NCI-H1694 treated with DMSO at 0.1 percent for 48 hours (cell line): ENCODE measurements at regions not wholly inside any gene's neighbourhood (a gene's known extent, or its start where the extent isn't known, plus 50 kb on each side); places are given as distances from the start of the nearest gene placed in this dataset.
"Not testable (repeated sequence)": the region's sequence is repeated elsewhere in the genome, so short reads cannot be mapped to it uniquely, and the experiment has no call there.

ENCODE experiments used
- DNase-seq: peaks from one replicate; lab custom pipeline; 2025; lab: John Stamatoyannopoulos, UW

DNA sequence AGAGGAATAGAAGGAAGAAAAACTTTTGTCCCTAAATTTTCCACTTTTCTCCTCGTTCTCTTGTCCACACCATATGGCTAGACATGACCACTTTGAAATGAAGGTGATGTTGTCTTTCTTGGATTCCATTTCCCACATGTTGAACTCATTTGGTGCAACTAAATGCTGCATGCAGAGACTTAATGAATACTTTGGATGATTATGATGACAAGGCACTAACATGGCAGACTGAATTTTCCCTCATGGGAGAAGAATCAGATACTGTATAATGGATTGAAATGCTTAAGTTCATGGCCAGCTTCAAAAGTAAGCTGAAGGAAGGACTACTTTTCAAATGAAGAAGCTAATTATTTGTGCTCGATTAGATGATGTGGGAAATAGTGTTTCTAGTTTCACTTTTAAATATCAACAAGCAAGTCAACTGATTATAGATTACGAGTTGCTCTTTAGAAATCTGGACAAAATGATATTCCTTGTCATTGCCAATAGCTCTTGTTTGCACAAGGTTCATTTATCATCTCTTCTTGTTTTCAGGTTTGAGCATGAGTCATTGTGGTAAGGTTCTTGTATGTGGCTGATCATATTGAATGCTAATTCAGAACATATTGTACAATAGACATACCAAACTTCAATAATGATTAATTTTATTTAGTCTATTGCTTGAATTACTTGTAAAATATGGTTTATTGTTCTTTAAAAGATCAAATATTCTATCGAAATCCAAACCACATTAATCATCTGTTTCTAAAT, 501.3 kb upstream of the FTMT start:
- no peak for DNase-seq

GRCh38 chr5:121366515-121366914, 485.2 kb upstream of the FTMT start:
- no peak for DNase-seq

DNA sequence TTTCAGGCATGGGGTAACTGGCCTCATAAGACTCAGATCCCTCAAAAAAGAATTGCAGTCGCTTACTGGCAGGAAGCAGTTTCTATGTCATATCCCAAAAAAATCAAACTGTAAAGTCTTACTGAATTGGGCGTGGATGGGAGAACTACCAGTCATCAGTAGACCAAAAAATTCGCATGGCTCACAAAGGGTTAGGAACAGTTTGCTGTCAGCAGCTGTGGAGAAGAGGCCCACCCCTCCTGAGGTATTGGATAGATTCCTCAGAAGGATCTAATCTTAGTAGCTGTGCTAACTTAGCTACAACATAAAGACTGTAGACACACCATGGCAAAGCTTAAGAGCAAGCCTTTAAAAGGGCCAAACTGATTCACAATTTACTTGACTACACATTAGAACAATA, 478.3 kb upstream of the FTMT start:
- no peak for DNase-seq

- no peak for DNase-seq
These were observed 474.2 kb upstream of the FTMT start for GRCh38 chr5:121377461-121377860.

- DNase-seq: no peak
These were observed 473.6 kb upstream of the FTMT start for GRCh38 chr5:121378046-121378445.

DNA sequence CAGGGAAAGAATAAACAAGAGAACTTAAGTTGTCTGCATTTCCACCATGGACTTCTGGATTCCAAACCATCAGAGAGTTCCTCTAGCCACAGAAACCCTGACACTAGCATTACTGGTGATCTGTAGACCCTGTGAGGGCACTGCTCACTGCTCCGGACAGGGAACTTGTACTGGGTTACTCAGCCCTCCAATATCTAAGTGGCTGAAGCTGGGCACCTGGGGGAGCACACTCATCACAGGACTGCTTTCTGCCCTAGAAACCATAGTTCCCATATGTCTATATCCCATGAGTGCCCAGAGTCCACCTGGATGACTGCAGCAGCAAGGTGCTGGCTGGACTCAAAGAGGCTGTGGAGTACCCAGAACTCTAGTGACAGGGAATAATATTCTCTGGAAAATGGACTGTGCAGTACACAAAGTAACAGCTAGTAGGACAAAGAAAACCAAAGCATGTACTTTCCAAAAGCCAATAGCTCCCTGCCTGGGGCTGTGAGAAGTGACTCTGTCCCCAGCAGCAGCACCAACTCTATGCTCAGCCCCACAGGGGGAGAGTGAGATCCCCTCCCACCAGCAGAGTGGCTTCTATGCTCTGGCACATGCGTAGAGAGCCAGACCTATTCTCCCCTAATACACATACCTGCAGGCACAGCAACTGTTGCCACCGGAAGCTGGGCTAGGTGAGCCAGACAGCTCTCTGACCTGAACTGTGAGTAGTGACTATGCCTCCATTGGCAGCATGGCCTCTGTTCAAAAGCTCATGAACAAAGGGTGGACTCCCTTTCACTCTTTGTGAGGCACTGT, 472.9 kb upstream of the FTMT start:
- DNase-seq: no peak

GRCh38 chr5:121380066-121380465, 471.6 kb upstream of the FTMT start:
- DNase-seq: no peak

DNA sequence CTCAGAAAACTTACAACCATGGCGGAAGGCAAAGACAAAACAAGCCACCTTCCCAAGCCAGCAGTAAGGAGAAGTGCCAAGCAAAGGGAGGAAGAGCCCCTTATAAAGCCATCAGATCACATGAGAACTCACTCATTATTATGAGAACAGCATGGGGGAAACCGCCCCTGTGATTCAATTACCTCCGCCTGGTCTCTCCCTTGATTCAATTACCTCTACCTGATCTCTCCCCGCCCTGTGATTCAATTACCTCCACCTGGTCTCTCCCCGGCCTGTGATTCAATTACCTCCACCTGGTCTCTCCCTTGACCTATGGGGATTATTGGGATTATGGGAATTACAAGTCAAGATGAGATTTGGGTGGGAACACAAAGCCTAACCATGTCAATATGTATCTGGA, 467.3 kb upstream of the FTMT start:
- no peak for DNase-seq

DNA sequence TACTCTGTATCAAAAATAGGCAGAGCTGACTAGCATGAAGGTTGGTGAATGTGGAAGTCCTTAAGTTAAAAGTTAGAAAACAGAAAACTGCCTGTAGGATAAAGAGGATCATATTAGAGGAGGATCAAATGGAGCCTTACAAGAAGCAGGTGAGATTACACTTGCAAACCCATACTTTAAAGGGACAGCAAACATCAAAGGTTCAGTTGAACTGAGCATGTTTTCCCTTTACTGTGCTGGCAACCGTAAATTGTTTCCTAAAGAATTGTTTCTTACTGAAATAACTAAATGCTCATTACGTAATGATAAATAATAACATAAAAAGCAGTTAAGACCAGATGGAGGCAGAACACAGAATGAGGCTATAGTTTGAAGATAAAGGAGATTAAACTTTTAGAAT, 465.3 kb upstream of the FTMT start:
- DNase-seq: no peak

GRCh38 chr5:121396716-121397115, 455.0 kb upstream of the FTMT start:
- no peak for DNase-seq

- DNase-seq: no peak
These were observed 451.8 kb upstream of the FTMT start for GRCh38 chr5:121399879-121400278.

DNA sequence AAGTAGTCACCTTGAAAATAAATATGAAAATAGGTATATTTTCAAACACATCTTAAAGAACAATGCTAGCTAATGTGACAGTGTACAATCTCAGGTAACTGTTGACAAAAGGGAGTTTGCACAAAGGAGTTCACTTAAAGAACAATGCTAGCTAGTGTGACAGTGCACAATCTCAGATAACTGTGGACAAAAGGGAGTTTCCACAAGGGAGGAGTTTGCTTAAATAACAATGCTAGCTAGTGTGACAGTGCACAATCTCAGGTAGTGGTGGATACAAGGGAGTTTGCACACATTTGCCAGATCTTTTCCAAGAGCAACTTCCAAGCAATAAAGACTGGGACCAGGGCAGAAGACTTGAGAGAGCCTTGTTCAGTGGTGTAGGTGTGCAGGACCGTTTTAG, 442.9 kb upstream of the FTMT start:
- DNase-seq: no peak

DNA sequence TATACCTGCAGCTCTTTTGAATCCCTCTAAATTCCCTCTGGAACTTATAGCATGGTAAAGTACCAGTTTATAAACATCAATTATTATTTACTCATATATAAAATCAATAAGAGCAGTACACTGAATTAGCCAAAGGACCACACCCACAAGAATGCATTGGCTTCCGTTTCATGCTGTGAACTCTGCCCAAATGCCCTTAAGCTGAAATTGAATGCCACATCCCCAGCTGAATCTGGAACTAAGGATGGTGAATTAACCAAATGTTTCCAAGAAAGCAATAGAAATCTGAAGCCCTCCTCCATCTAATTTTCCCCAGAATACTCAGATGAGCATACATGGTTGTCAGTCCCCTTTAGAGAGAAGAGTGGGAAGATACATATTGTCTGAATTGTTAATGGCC, 436.4 kb upstream of the FTMT start:
- DNase-seq: no peak

GRCh38 chr5:121421646-121422045, 430.0 kb upstream of the FTMT start:
- DNase-seq: no peak

DNA sequence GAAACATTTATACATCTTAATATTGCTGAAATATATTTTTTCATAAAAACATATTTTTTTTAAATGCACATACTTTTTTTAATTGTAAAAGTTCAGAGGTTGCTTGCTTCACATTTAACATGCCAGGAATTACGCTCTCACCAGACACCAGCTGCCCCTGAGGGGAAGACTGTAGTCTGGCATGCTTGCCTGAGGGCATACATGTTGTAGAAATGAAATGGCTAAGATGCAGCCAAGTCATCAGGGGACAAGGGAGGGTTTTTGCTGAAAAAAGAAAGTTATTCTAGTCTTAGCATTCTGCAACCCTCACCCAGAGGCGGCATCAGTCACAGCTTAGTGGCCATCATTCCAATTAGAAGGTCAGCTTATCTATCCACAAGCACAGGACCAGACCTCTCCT, 426.7 kb upstream of the FTMT start:
- DNase-seq: no peak

- DNase-seq: no peak
These were observed 425.5 kb upstream of the FTMT start for GRCh38 chr5:121426153-121426552.

DNA sequence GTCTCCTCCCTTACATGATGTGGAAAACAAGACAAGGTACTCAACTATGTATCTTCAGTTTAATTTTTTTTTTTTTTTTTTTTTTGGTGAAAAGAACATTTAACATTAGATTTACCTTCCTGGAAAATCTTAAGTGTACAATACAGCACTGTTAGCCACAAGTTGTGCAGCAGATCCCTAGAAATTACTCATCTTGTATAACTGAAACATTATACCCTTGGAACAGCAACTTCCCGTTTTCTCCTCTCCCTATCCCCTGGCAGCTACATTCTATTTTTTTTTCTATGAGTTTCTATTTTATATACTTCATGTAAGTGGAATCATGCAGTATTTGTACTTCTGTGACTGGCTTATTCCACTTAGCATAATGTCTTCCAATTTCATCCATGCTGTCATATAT, 421.9 kb upstream of the FTMT start:
- DNase-seq: no peak

DNA sequence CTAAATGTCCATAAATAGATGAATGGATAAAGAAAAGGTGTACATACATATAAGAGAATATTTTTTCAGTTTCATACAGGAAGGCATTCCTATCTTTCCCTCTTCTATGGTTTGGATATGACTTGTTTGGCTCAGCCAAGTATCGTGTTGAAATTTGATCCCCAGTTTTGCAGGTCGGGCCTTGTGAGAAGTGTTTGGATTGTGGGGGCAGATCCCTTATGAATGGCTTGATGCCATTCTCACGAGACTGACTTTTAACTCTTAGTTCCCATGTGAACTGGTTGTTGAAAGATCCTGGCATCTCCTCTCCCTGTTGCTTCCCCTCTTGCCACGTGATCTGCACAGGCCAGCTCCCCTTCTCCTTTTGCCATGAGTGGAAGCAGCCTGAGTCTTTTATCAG, 421.1 kb upstream of the FTMT start:
- DNase-seq: no peak

DNA sequence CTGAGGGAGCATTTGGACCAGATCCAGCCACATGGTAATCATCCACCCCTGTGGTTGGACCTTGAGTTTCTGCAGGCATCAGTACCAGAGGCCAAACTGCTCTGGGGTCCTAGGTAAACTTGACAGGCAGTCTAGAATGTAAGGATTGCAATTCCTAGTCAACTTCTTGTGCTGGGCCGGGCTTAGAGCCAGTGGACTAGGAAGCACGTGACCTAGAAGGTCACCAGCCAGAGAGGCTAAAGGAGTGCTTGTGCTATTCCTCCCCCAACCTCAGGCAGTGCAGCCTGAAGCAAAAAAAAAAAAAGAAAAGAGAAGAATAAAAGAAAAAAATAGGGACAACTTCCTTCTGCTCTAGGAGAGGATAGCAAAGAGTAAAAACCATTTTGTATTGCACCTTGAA, 406.2 kb upstream of the FTMT start:
- DNase-seq: no peak

- DNase-seq: no peak
These were observed 389.2 kb upstream of the FTMT start for GRCh38 chr5:121462441-121462840.

GRCh38 chr5:121471222-121471621, 380.5 kb upstream of the FTMT start:
- not testable (repeated sequence) for DNase-seq

DNA sequence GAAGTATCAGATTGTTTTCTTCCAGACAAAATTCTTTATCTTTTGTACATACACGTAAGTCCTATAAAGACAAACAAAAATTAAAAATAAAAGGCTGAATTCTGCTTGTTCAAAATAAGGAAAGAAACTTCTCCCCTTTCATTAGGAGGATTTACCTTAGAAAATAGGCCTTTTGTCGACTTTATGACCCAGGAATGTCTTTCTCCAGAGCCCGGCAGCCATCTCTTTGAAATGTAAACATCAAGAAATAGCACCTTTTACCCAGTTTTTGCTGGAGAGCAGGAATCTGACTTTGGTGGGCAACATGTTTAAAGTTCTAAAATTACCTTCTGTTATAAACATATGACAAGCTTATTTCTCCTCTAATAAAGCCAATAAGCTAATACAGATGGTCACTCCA, 373.0 kb upstream of the FTMT start:
- no peak for DNase-seq

- DNase-seq: no peak
These were observed 372.3 kb upstream of the FTMT start for GRCh38 chr5:121479337-121479736.

GRCh38 chr5:121485281-121485680, 366.4 kb upstream of the FTMT start:
- DNase-seq: no peak
